Prostate gland (tissue), 2 donors: ENCODE measurements at regions not wholly inside any gene's neighbourhood (a gene's known extent, or its start where the extent isn't known, plus 50 kb on each side); places are given as distances from the start of the nearest gene placed in this dataset.

ENCODE experiments used
- DNase-seq: peaks from one replicate; pipeline ENCODE4 v3.0.0-alpha.2; 2019; ENCODE audit warnings: low spot score
- H3K27ac ChIP-seq, 2 donors: fragments of 200-600 bp; sonication (generic); 2 replicates each; pipeline ENCODE4 v1.5.1; 2017 to 2019
- H3K27me3 ChIP-seq: fragments of 200-600 bp; sonication (generic); replicated peaks from 2 replicates; pipeline ENCODE4 v1.5.1; 2019; ENCODE audit not compliant: insufficient read depth
- H3K36me3 ChIP-seq, 2 donors: fragments of 200-600 bp; sonication (generic); 1 replicate in 1 of 2; 2 replicates in 1 of 2; pipeline versions ENCODE4 v1.5.1 to v1.8.1; 2017 to 2019
- H3K4me1 ChIP-seq: fragments of 200-600 bp; sonication (generic); replicated peaks from 2 replicates; pipeline ENCODE4 v1.5.1; 2019
- H3K4me3 ChIP-seq, 2 donors: fragments of 200-600 bp; sonication (generic); 2 replicates each; pipeline ENCODE4 v1.5.1; 2017 to 2019
- H3K9me3 ChIP-seq: fragments of 200-600 bp; sonication (generic); 2 replicates; pipeline ENCODE4 v1.5.1; 2017
- POLR2A ChIP-seq: fragments of 450-650 bp; IDR thresholded peaks from one replicate; pipeline ENCODE4 v1.6.1; 2016; ENCODE audit warnings: antibody characterized with exemption, mild to moderate bottlenecking
- POLR2AphosphoS5 ChIP-seq: sonication (generic); formaldehyde crosslinking; IDR thresholded peaks from one replicate; pipeline ENCODE4 v1.6.1; 2017; ENCODE audit warnings: antibody characterized with exemption
- WGBS: methylation state at CpG from one replicate; pipeline ENCODE4 v1.1.5; 2018; 5-methylcytosine and 5-hydroxymethylcytosine counted together
- intact Hi-C: fragments of 100-400 bp; cut with DNase I; formaldehyde crosslinking; loops from one replicate; pipeline ENCODE4 v1.14.2; 2022
- TF ChIP-seq, protein P1 (sequence below), 4 experiments: fragments of 200-600 bp in 2 of 4; fragments of 450-650 bp in 2 of 4; sonication (generic) in 2 of 4; IDR thresholded peaks; 1 replicate in 3 of 4; 2 replicates in 1 of 4; pipeline ENCODE4 v1.5.1; 2016 to 2019; ENCODE audit warnings: antibody characterized with exemption in 4 of 4, mild to moderate bottlenecking in 2 of 4, moderate library complexity in 2 of 4

DNA sequence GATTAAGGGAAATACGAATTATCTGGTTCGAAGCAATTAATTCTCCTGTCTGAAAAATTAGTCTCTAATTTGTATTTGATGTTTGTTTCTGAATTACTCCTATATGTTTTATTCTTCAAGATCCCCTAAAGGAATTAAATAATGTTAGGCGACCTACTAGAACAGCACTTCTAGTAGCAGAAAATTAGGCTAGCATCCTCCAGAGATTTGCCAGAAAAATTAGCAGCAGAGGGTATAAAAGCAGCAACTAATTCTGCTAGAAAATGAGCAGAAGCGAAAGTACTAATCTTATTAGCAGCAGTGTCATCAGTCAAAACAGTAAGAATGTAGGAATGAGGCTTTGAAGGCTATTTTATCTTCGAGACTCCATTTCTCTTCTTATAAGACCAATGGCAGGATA, 114.3 kb upstream of the PJA2 start:
- no peak overlapping the region for H3K27ac ChIP-seq
- DNase-seq = no peak
- intact Hi-C loops = no loop called here
- no peaks in the 10 kb centered on the region for H3K36me3 ChIP-seq
- no peaks in the 10 kb centered on the region for H3K4me1 ChIP-seq
- H3K9me3 ChIP-seq = no peaks in the 10 kb centered on the region
- no peaks in the 10 kb centered on the region for H3K27me3 ChIP-seq
- TF ChIP-seq POLR2A (no peak), POLR2AphosphoS5 (no peak)
- TF ChIP-seq, protein P1, sequence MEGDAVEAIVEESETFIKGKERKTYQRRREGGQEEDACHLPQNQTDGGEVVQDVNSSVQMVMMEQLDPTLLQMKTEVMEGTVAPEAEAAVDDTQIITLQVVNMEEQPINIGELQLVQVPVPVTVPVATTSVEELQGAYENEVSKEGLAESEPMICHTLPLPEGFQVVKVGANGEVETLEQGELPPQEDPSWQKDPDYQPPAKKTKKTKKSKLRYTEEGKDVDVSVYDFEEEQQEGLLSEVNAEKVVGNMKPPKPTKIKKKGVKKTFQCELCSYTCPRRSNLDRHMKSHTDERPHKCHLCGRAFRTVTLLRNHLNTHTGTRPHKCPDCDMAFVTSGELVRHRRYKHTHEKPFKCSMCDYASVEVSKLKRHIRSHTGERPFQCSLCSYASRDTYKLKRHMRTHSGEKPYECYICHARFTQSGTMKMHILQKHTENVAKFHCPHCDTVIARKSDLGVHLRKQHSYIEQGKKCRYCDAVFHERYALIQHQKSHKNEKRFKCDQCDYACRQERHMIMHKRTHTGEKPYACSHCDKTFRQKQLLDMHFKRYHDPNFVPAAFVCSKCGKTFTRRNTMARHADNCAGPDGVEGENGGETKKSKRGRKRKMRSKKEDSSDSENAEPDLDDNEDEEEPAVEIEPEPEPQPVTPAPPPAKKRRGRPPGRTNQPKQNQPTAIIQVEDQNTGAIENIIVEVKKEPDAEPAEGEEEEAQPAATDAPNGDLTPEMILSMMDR (IDR thresholded peaks at IDR 0.05) = no peak
- 94% methylated on average over 5 of the region's 5 CpGs for whole genome bisulfite sequencing
- no peak overlapping the region for H3K4me3 ChIP-seq

DNA sequence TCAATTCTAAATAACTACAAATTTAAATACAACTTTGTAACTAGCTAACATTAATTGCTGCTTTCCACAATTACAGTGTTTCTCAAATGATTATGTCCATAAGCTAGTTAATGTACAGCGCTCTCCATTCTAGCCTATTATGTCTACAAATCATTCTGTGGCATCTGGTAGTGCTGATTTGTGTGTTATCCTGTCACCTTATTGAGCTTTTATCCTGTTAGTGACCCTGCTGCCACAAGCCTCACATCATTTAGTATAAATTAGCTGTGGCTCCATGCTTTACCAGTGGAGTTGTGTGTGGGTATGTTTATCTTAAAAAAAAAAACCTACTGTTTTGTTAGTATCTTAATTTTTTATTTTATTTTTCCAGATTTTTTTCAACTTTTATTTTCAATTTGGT, 112.6 kb upstream of the PJA2 start:
- no peak overlapping the region for H3K27ac ChIP-seq
- 97% methylated on average over 1 of the region's 1 CpG for WGBS
- H3K4me1 ChIP-seq = no peaks in the 10 kb centered on the region
- intact Hi-C loops = no loop called here
- no peaks in the 10 kb centered on the region for H3K36me3 ChIP-seq
- H3K27me3 ChIP-seq = no peaks in the 10 kb centered on the region
- DNase-seq = no peak
- H3K4me3 ChIP-seq = no peak overlapping the region
- TF ChIP-seq, protein P1 (IDR thresholded peaks at IDR 0.05) = no peak
- TF ChIP-seq POLR2A (no peak), POLR2AphosphoS5 (no peak)
- no peaks in the 10 kb centered on the region for H3K9me3 ChIP-seq

DNA sequence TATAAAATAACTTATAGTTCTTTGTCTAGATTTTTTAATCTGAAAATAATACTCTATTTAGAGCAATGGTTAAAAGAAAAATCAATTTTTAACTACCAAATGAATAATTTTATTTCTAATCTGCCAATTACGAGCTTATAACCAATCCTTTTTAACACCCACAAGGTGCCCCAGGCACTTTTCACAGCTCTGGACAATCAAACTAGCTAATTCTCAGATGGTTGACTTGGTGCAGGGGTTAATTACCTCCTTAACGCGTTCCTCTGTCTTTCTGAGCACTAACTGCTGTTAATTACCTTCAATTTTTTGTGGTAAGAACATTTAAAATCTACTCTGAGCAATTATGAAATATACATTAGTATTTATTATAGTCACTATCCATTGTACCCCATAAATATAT, 109.6 kb upstream of the PJA2 start:
- WGBS = 86% methylated on average over 3 of the region's 3 CpGs
- no peak for DNase-seq
- Histone ChIP-seq H3K27ac (no peak overlapping the region), H3K27me3 (no peaks in the 10 kb centered on the region), H3K4me1 (no peaks in the 10 kb centered on the region), H3K36me3 (no peaks in the 10 kb centered on the region), H3K9me3 (no peaks in the 10 kb centered on the region), H3K4me3 (no peak overlapping the region)
- TF ChIP-seq POLR2AphosphoS5 (no peak), POLR2A (no peak)
- TF ChIP-seq, protein P1 (IDR thresholded peaks at IDR 0.05) = no peak
- intact Hi-C loops = no loop called here

DNA sequence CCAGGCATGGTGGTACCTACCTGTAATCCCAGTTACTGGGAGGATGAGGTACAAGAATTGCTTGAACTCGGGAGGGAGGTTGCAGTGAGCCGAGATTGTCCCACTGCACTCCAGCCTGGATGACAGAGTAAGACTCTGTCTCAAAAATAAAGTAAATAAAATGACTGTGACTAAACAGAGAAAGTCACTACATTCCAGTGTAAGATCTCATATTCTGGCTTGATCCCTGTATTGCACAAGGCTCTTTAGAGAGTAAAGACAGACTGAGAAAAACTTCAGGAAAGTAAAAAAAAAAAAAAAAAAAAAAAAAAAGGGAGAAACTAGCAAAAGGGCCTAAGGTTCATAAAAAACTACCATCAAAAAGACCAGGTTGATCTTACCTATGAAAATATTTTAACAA, 106.6 kb upstream of the PJA2 start:
- no peak for DNase-seq
- TF ChIP-seq POLR2A = no peak
- TF ChIP-seq, protein P1 (IDR thresholded peaks at IDR 0.05) = no peak
- no peak for TF ChIP-seq POLR2AphosphoS5
- 70% methylated on average over 2 of the region's 2 CpGs for WGBS
- H3K4me3 ChIP-seq = no peak overlapping the region
- H3K27ac ChIP-seq = no peak overlapping the region
- intact Hi-C loops = no loop called here
- no peaks in the 10 kb centered on the region for H3K36me3 ChIP-seq
- H3K27me3 ChIP-seq = no peaks in the 10 kb centered on the region
- no peaks in the 10 kb centered on the region for H3K4me1 ChIP-seq
- H3K9me3 ChIP-seq = no peaks in the 10 kb centered on the region

DNA sequence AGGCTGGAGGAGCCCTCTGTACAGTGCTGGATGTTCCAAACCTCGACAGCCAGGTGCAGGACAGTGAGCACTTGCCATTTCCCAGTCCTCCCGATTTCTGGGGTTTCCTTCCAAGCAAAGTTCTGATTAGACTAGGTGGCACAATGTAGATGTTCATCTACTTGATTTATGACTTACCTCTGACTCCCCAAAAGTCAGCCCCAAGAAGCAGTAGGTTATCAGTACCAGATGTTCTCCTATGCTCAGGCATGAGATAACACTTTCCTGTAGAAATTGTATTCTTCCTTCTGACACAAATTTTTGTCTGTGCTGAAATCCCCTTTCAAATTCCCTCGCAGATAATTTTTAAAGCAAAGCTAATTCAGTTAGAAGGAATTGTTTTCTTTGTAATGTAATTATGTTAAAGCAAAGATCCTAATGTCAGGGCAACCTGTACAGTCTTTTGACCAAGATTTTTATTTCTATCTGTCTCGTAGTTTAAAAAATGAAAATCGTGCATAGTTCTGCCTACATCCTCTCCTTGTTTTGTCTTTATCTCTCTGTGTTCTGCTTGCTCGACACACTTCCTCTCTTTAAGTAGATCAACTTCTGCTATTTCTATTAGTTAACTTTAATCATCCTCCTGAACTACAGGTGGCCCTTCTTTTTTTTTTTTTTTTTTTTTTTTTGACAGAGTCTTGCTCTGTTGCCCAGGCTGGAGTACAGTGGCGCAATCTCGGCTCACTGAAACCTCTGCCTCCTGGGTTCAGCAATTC, 102.4 kb upstream of the PJA2 start:
- Histone ChIP-seq H3K27me3 (no peaks in the 10 kb centered on the region), H3K4me3 (no peak overlapping the region), H3K27ac (no peak overlapping the region), H3K9me3 (no peaks in the 10 kb centered on the region), H3K4me1 (no peaks in the 10 kb centered on the region), H3K36me3 (no peaks in the 10 kb centered on the region)
- WGBS = 72% methylated on average over 8 of the region's 8 CpGs
- DNase-seq = no peak
- intact Hi-C loops = no loop called here
- TF ChIP-seq, protein P1 (IDR thresholded peaks at IDR 0.05) = no peak
- TF ChIP-seq POLR2AphosphoS5 (no peak), POLR2A (no peak)
